ENCODE measurements at regions not wholly inside any gene's neighbourhood (a gene's known extent, or its start where the extent isn't known, plus 50 kb on each side); places are given as distances from the start of the nearest gene placed in this dataset.
A peak's percentile ranks its signal among the peaks of the same experiment; 100 is the strongest.

DNA sequence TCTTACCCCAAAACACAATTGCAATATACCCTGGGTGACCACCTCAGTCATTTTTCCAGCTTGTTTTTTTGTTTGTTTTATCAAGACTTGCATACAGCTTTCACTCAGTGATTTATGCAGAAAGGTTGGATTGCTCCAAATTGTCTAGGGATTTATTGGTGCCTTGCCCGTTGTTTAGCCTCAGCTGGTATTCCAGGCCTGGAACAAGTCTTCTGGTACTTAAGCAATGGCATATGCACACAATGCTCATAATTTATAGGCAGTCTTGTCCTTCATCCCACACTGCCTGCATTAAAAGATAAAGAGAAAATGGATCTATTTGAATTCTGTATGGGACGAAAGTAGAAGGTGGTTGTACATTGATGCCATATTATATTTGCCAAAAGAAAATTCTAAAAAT lies 392.5 kb downstream of the ADAMTS20 start:
- intact Hi-C loops (cut with micrococcal nuclease), result no loop called here
- Mint-ChIP-seq H3K36me3 (no peaks in the 10 kb centered on the region), H3K27me3 (no peaks in the 10 kb centered on the region), H3K27ac (no peak overlapping the region), H3K9me3 (peaks cover 0 to 4% (median 0%) of the 10 kb centered on the region in 8 donors), H3K4me3 (no peak overlapping the region), H3K4me1 (no peaks in the 10 kb centered on the region)
- no peaks in the 10 kb centered on the region for H3K36me3 ChIP-seq (ENCODE audit: insufficient read depth, low read length)
- H3K27me3 ChIP-seq (ENCODE audit: insufficient read depth, low read length), result no peaks in the 10 kb centered on the region
- H3K4me3 ChIP-seq (ENCODE audit: low read length in 2 of 2), result no peak overlapping the region
- ChIA-PET CTCF (ENCODE audit: partially characterized antibody) (no interaction called here), POLR2A (ENCODE audit: partially characterized antibody) (no interaction called here)
- no peaks in the 10 kb centered on the region for H3K9me3 ChIP-seq (ENCODE audit: control insufficient read depth in 1 of 2, low read length in 2 of 2)
- no peak overlapping the region for H3K27ac ChIP-seq (ENCODE audit: low read depth, low read length)
- no peaks in the 10 kb centered on the region for H3K4me1 ChIP-seq (ENCODE audit: insufficient read depth, low read length)
- DNase-seq, result no peak

GRCh38 chr12:43158126-43158525 lies 393.9 kb downstream of the ADAMTS20 start:
- Histone ChIP-seq H3K27ac (ENCODE audit: low read depth, low read length) (no peak overlapping the region), H3K27me3 (ENCODE audit: insufficient read depth, low read length) (no peaks in the 10 kb centered on the region), H3K4me3 (ENCODE audit: low read length in 2 of 2) (no peak overlapping the region), H3K4me1 (ENCODE audit: insufficient read depth, low read length) (no peaks in the 10 kb centered on the region), H3K9me3 (ENCODE audit: control insufficient read depth in 1 of 2, low read length in 2 of 2) (no peaks in the 10 kb centered on the region), H3K36me3 (ENCODE audit: insufficient read depth, low read length) (no peaks in the 10 kb centered on the region)
- Mint-ChIP-seq H3K4me1 (no peaks in the 10 kb centered on the region), H3K4me3 (no peak overlapping the region), H3K9me3 (peaks cover 0 to 4% (median under 1%) of the 10 kb centered on the region in 8 donors), H3K27me3 (no peaks in the 10 kb centered on the region), H3K27ac (no peak overlapping the region), H3K36me3 (no peaks in the 10 kb centered on the region)
- POLR2A ChIA-PET (ENCODE audit: partially characterized antibody), result no interaction called here
- no peak for DNase-seq
- CTCF ChIA-PET (ENCODE audit: partially characterized antibody), result no interaction called here
- intact Hi-C loops (cut with micrococcal nuclease), result no loop called here

DNA sequence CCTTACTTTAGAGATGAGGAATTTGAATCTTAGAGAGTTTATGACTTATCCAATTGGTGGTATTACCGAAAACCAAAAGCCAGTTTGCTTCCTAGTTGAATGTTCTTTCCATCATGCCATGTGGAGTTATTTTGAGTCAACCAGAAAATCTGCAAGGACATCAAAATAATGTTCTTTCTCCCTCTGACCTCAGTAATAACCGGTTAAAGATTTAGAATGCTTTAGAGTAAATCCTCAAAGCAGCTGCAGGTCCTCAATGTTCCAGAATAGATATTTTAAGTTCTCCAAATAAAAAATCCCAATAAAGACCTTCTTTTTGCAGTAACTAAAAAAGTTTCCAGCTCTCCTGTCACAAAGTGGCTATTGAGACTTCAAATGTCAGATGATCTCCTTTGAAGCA lies 396.6 kb downstream of the ADAMTS20 start:
- Histone ChIP-seq H3K27me3 (ENCODE audit: insufficient read depth, low read length) (no peaks in the 10 kb centered on the region), H3K36me3 (ENCODE audit: insufficient read depth, low read length) (no peaks in the 10 kb centered on the region), H3K9me3 (ENCODE audit: control insufficient read depth in 1 of 2, low read length in 2 of 2) (no peaks in the 10 kb centered on the region), H3K27ac (ENCODE audit: low read depth, low read length) (no peak overlapping the region), H3K4me3 (ENCODE audit: low read length in 2 of 2) (no peak overlapping the region), H3K4me1 (ENCODE audit: insufficient read depth, low read length) (no peaks in the 10 kb centered on the region)
- Mint-ChIP-seq H3K36me3 (no peaks in the 10 kb centered on the region), H3K9me3 (peaks cover 0 to 3% (median 0%) of the 10 kb centered on the region in 8 donors), H3K27me3 (no peaks in the 10 kb centered on the region), H3K4me3 (no peak overlapping the region), H3K27ac (no peak overlapping the region), H3K4me1 (no peaks in the 10 kb centered on the region)
- intact Hi-C loops (cut with micrococcal nuclease), result no loop called here
- POLR2A ChIA-PET (ENCODE audit: partially characterized antibody), result no interaction called here
- CTCF ChIA-PET (ENCODE audit: partially characterized antibody), result no interaction called here
- no peak for DNase-seq

DNA sequence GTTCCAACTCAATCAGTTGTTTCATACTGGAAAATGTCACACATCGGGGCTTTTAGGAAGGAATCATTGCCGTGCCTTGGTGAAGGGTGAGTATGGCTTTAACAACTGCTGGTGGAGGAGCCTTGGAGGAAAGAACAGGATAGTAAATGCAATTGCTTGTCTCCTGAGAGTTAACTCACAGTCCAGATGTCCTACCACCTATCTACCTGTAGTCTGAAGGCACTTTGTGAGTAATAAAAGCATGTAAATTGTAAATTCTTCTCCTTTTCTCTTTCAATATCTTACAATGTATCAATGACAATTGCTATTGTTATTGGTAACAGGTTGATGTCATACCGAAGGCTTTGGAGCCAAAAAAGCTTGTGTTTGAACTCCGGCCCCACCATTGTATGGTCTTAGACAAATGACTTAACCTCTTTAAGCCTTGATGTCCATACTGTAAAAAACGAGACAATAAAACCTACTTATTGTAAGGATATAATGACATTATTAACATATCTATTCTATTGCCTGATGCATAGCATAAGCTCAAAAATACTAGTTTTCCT lies 397.4 kb downstream of the ADAMTS20 start:
- H3K27ac Mint-ChIP-seq, result no peak overlapping the region
- H3K36me3 Mint-ChIP-seq, result no peaks in the 10 kb centered on the region
- Histone ChIP-seq H3K27me3 (ENCODE audit: insufficient read depth, low read length) (no peaks in the 10 kb centered on the region), H3K27ac (ENCODE audit: low read depth, low read length) (no peak overlapping the region), H3K4me1 (ENCODE audit: insufficient read depth, low read length) (no peaks in the 10 kb centered on the region), H3K9me3 (ENCODE audit: control insufficient read depth in 1 of 2, low read length in 2 of 2) (no peaks in the 10 kb centered on the region), H3K36me3 (ENCODE audit: insufficient read depth, low read length) (no peaks in the 10 kb centered on the region), H3K4me3 (ENCODE audit: low read length in 2 of 2) (no peak overlapping the region)
- H3K4me3 Mint-ChIP-seq, result no peak overlapping the region
- peaks cover 0 to 3% (median 0%) of the 10 kb centered on the region in 8 donors for H3K9me3 Mint-ChIP-seq
- ChIA-PET CTCF (ENCODE audit: partially characterized antibody) (no interaction called here), POLR2A (ENCODE audit: partially characterized antibody) (no interaction called here)
- intact Hi-C loops (cut with micrococcal nuclease), result no loop called here
- peak in 1 of 5 donors; percentile 33 for DNase-seq
- no peaks in the 10 kb centered on the region for H3K4me1 Mint-ChIP-seq
- no peaks in the 10 kb centered on the region for H3K27me3 Mint-ChIP-seq

DNA sequence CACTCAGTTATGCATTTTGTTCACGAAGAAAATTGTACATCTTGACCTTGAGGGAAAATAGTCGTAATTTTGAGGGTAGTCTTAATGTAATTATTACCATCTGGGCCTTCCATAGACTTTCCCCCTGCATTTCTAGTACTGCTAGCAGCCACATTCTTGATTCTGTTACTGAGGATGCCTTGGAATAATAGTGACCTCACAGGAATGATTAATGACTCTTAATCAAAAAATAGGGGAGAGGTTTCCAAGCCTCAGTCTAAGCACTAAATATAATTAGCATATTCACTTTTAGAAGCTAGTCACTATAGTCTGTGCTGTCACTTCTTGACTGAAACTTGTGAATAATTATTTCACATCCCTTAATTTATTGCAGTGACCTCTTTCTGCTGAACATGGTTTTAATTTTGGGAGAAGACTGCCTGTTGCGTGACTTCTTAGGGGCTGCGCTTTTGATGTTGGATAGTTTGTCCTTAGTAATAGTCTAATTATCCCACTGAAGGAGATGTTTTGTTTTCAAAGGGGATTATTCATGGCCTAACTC lies 400.5 kb downstream of the ADAMTS20 start:
- intact Hi-C loops (cut with micrococcal nuclease), result no loop called here
- Mint-ChIP-seq H3K27ac (no peak overlapping the region), H3K4me1 (no peaks in the 10 kb centered on the region), H3K27me3 (no peaks in the 10 kb centered on the region), H3K36me3 (no peaks in the 10 kb centered on the region), H3K9me3 (peaks cover 0 to 2% (median 0%) of the 10 kb centered on the region in 8 donors), H3K4me3 (no peak overlapping the region)
- Histone ChIP-seq H3K27me3 (ENCODE audit: insufficient read depth, low read length) (no peaks in the 10 kb centered on the region), H3K9me3 (ENCODE audit: control insufficient read depth in 1 of 2, low read length in 2 of 2) (no peaks in the 10 kb centered on the region), H3K4me1 (ENCODE audit: insufficient read depth, low read length) (no peaks in the 10 kb centered on the region), H3K36me3 (ENCODE audit: insufficient read depth, low read length) (no peaks in the 10 kb centered on the region), H3K27ac (ENCODE audit: low read depth, low read length) (no peak overlapping the region), H3K4me3 (ENCODE audit: low read length in 2 of 2) (no peak overlapping the region)
- POLR2A ChIA-PET (ENCODE audit: partially characterized antibody), result no interaction called here
- CTCF ChIA-PET (ENCODE audit: partially characterized antibody), result no interaction called here
- DNase-seq, result no peak

GRCh38 chr12:43148691-43149090 lies 403.3 kb downstream of the ADAMTS20 start:
- no peaks in the 10 kb centered on the region for H3K36me3 ChIP-seq (ENCODE audit: insufficient read depth, low read length)
- H3K27ac ChIP-seq (ENCODE audit: low read depth, low read length), result no peak overlapping the region
- no peak overlapping the region for H3K4me3 ChIP-seq (ENCODE audit: low read length in 2 of 2)
- no peak overlapping the region for H3K27ac Mint-ChIP-seq
- no peaks in the 10 kb centered on the region for H3K4me1 ChIP-seq (ENCODE audit: insufficient read depth, low read length)
- CTCF ChIA-PET (ENCODE audit: partially characterized antibody), result no interaction called here
- intact Hi-C loops (cut with micrococcal nuclease), result no loop called here
- H3K9me3 Mint-ChIP-seq, result peaks cover 0 to 4% (median 0%) of the 10 kb centered on the region in 8 donors
- no peaks in the 10 kb centered on the region for H3K27me3 Mint-ChIP-seq
- H3K4me3 Mint-ChIP-seq, result no peak overlapping the region
- POLR2A ChIA-PET (ENCODE audit: partially characterized antibody), result no interaction called here
- H3K27me3 ChIP-seq (ENCODE audit: insufficient read depth, low read length), result no peaks in the 10 kb centered on the region
- H3K9me3 ChIP-seq (ENCODE audit: control insufficient read depth in 1 of 2, low read length in 2 of 2), result no peaks in the 10 kb centered on the region
- H3K4me1 Mint-ChIP-seq, result no peaks in the 10 kb centered on the region
- no peaks in the 10 kb centered on the region for H3K36me3 Mint-ChIP-seq
- no peak for DNase-seq

- Mint-ChIP-seq H3K4me3 (no peak overlapping the region), H3K9me3 (peaks cover 0 to 2% (median 0%) of the 10 kb centered on the region in 8 donors), H3K27me3 (no peaks in the 10 kb centered on the region), H3K36me3 (no peaks in the 10 kb centered on the region), H3K4me1 (no peaks in the 10 kb centered on the region), H3K27ac (no peak overlapping the region)
- ChIA-PET CTCF (ENCODE audit: partially characterized antibody) (no interaction called here), POLR2A (ENCODE audit: partially characterized antibody) (no interaction called here)
- H3K27ac ChIP-seq (ENCODE audit: low read depth, low read length), result no peak overlapping the region
- no peak overlapping the region for H3K4me3 ChIP-seq (ENCODE audit: low read length in 2 of 2)
- DNase-seq, result no peak
- no peaks in the 10 kb centered on the region for H3K4me1 ChIP-seq (ENCODE audit: insufficient read depth, low read length)
- no peaks in the 10 kb centered on the region for H3K9me3 ChIP-seq (ENCODE audit: control insufficient read depth in 1 of 2, low read length in 2 of 2)
- H3K27me3 ChIP-seq (ENCODE audit: insufficient read depth, low read length), result no peaks in the 10 kb centered on the region
- intact Hi-C loops (cut with micrococcal nuclease), result no loop called here
- no peaks in the 10 kb centered on the region for H3K36me3 ChIP-seq (ENCODE audit: insufficient read depth, low read length)
These were observed 404.1 kb downstream of the ADAMTS20 start for GRCh38 chr12:43147878-43148277.

DNA sequence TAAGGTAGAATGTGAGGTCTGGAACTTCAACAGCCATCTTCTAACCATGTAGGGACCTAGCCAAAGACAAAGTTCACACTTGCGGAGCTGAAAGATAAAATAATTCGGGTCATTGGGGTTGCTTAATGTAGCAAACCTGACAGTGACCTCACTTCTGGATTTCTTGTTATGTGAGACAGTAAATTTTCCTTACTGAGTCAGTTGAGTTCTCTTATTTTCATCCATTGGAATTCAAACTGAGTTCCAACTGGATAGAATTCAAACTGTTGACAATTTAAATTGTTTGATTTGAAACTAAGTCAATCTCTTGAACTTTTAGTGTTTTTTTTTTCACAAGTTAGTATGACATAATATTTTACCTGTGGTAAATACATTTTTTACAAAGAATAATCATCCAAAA lies 406.5 kb downstream of the ADAMTS20 start:
- ChIA-PET CTCF (ENCODE audit: partially characterized antibody) (no interaction called here), POLR2A (ENCODE audit: partially characterized antibody) (no interaction called here)
- Histone ChIP-seq H3K36me3 (ENCODE audit: insufficient read depth, low read length) (no peaks in the 10 kb centered on the region), H3K27me3 (ENCODE audit: insufficient read depth, low read length) (no peaks in the 10 kb centered on the region), H3K27ac (ENCODE audit: low read depth, low read length) (no peak overlapping the region), H3K4me1 (ENCODE audit: insufficient read depth, low read length) (no peaks in the 10 kb centered on the region), H3K4me3 (ENCODE audit: low read length in 2 of 2) (no peak overlapping the region), H3K9me3 (ENCODE audit: control insufficient read depth in 1 of 2, low read length in 2 of 2) (no peaks in the 10 kb centered on the region)
- H3K4me1 Mint-ChIP-seq, result no peaks in the 10 kb centered on the region
- DNase-seq, result no peak
- no peak overlapping the region for H3K4me3 Mint-ChIP-seq
- peaks cover 0 to 9% (median under 1%) of the 10 kb centered on the region in 8 donors for H3K9me3 Mint-ChIP-seq
- no peaks in the 10 kb centered on the region for H3K36me3 Mint-ChIP-seq
- intact Hi-C loops (cut with micrococcal nuclease), result no loop called here
- no peak overlapping the region for H3K27ac Mint-ChIP-seq
- no peaks in the 10 kb centered on the region for H3K27me3 Mint-ChIP-seq

Data from CD4-positive, alpha-beta memory T cell (primary cell).